ENCODE measurements at regions not wholly inside any gene's neighbourhood (a gene's known extent, or its start where the extent isn't known, plus 50 kb on each side); places are given as distances from the start of the nearest gene placed in this dataset.

GRCh38 chr20:60152792-60153191, 194.6 kb downstream of the CDH26 start:
- Histone ChIP-seq H3K4me2 (ENCODE audit: insufficient read depth in 1 of 2, low read depth in 2 of 2, low read length in 2 of 2) (no peak overlapping the region), H3K56ac (replicated peaks; ENCODE audit: insufficient read length, low read depth, low read length) (no peak overlapping the region), H3K18ac (ENCODE audit: extremely low read depth, low read length) (no peak overlapping the region), H2BK20ac (ENCODE audit: low read length) (no peak overlapping the region), H3K4me1 (replicated peaks in 1 of 4; ENCODE audit: control insufficient read depth in 3 of 4, insufficient read depth in 4 of 4, low read length in 3 of 4) (no peaks in the 10 kb centered on the region), H3K4ac (replicated peaks; ENCODE audit: insufficient read length, low read depth, low read length) (no peak overlapping the region), H3K79me2 (ENCODE audit: control insufficient read depth in 1 of 2, insufficient read depth in 2 of 2, low read length in 2 of 2) (no peaks in the 10 kb centered on the region), H3K14ac (ENCODE audit: insufficient read length) (no peak overlapping the region), H3K9ac (replicated peaks in 1 of 4; ENCODE audit: extremely low read depth in 1 of 4, low read depth in 3 of 4, low read length in 3 of 4) (no peak overlapping the region), H3K27me3 (replicated peaks in 1 of 4; ENCODE audit: control insufficient read depth in 3 of 4, extremely low read depth in 1 of 4, insufficient read depth in 3 of 4, low read length in 3 of 4) (no peaks in the 10 kb centered on the region; a peak in 2 of 7 replicates), H3K9me3 (ENCODE audit: insufficient read depth in 2 of 2, low read depth in 1 of 2, low read length in 1 of 2) (peaks cover 11 to 14% of the 10 kb centered on the region in 2 experiments), H2AK5ac (ENCODE audit: low read depth, low read length) (no peak overlapping the region), H4K5ac (ENCODE audit: insufficient read length, low read depth, low read length) (no peak overlapping the region), H3K27ac (ENCODE audit: low read depth, low read length) (no peak overlapping the region), H3K36me3 (ENCODE audit: control insufficient read depth in 2 of 4, insufficient read depth in 4 of 4, low read length in 3 of 4) (peaks cover 0 to 2% (median 0%) of the 10 kb centered on the region in 4 experiments; a peak in 1 of 8 replicates), H3K4me3 (ENCODE audit: extremely low read depth in 1 of 4, insufficient read depth in 2 of 4, low read depth in 3 of 4, low read length in 4 of 4) (no peak overlapping the region), H3K23ac (ENCODE audit: insufficient read length) (no peak overlapping the region), H2BK12ac (ENCODE audit: low read depth, low read length) (no peak overlapping the region), H2BK120ac (replicated peaks; ENCODE audit: low read depth, low read length) (no peak overlapping the region), H2BK5ac (ENCODE audit: low read depth, low read length) (no peak overlapping the region), H3K23me2 (ENCODE audit: low read depth, low read length) (no peaks in the 10 kb centered on the region), H2BK15ac (ENCODE audit: low read length) (no peak overlapping the region), H4K91ac (replicated peaks; ENCODE audit: insufficient read length, low read length) (no peak overlapping the region), H3K79me1 (ENCODE audit: low read depth, low read length) (no peaks in the 10 kb centered on the region), H2AFZ (ENCODE audit: low read length) (no peak overlapping the region), H4K8ac (ENCODE audit: extremely low read depth, insufficient read depth, low read length) (no peak overlapping the region), H4K20me1 (replicated peaks in 1 of 2; ENCODE audit: control insufficient read depth in 1 of 2, insufficient read depth in 2 of 2, low read length in 2 of 2) (no peaks in the 10 kb centered on the region)
- ChIA-PET CTCF (ENCODE audit: partially characterized antibody) (no interaction called here), POLR2A (ENCODE audit: partially characterized antibody) (no interaction called here)
- 95% methylated on average over 3 of the region's 3 CpGs; no CpG with 5 or more reads in 1 of the 2 experiments for WGBS, 2 experiments (ENCODE audit: extremely low coverage in 1 of 2, insufficient coverage in 1 of 2, insufficient read length in 1 of 2, insufficient replicate concordance in 2 of 2, low coverage in 1 of 2, low lambda C conversion rate in 2 of 2, missing lambda C conversion rate in 1 of 2)
- DNase-seq (ENCODE audit: low read depth in 1 of 2, low spot score in 2 of 2) (no peak), FAIRE-seq (no peak)
- TF ChIP-seq RNF2 (IDR thresholded peaks at IDR 0.05; ENCODE audit: borderline replicate concordance, low read depth, low read length, missing control alignments, poor library complexity, severe bottlenecking) = no peak
- TF ChIP-seq EGR1 (IDR thresholded peaks at IDR 0.05; ENCODE audit: borderline replicate concordance, low read depth, low read length) = no peak
- TF ChIP-seq CREB1 (IDR thresholded peaks at IDR 0.05) = no peak
- TF ChIP-seq MAX (IDR thresholded peaks at IDR 0.05) = no peak
- TF ChIP-seq BCL11A (IDR thresholded peaks at IDR 0.05; ENCODE audit: low read depth in 2 of 2, low read length in 2 of 2) = no peak

Measured in H1 (cell line).